Activated CD4-positive, alpha-beta T cell treated with anti-CD3 and anti-CD28 coated beads, Interleukin-2, amount 50 U/mL, for 1 hour (primary cell): ENCODE measurements at regions not wholly inside any gene's neighbourhood (a gene's known extent, or its start where the extent isn't known, plus 50 kb on each side); places are given as distances from the start of the nearest gene placed in this dataset.
A peak's percentile ranks its signal among the peaks of the same experiment; 100 is the strongest.
"Not testable (repeated sequence)": the region's sequence is repeated elsewhere in the genome, so short reads cannot be mapped to it uniquely, and the experiment has no call there.

Experiments used
- DNase-seq: peaks from one replicate; pipeline ENCODE4 v3.0.0-alpha.2; 2020

GRCh38 chr17:45554479-45554878 lies 64.0 kb upstream of the PLEKHM1 start:
- DNase-seq: not testable (repeated sequence)

- DNase-seq: not testable (repeated sequence)
These were observed 68.3 kb upstream of the PLEKHM1 start for GRCh38 chr17:45558821-45559220.

GRCh38 chr17:45562868-45563267 lies 72.3 kb upstream of the PLEKHM1 start:
- DNase-seq: not testable (repeated sequence)

- DNase-seq: not testable (repeated sequence)
These were observed 72.8 kb upstream of the PLEKHM1 start for GRCh38 chr17:45563283-45563682.

- not testable (repeated sequence) for DNase-seq
These were observed 77.8 kb upstream of the PLEKHM1 start for GRCh38 chr17:45568275-45568674.

- DNase-seq: not testable (repeated sequence)
These were observed 82.8 kb upstream of the PLEKHM1 start for GRCh38 chr17:45573326-45573725.

- no peak for DNase-seq
These were observed 83.6 kb upstream of the PLEKHM1 start for GRCh38 chr17:45573924-45574770.

GRCh38 chr17:45575126-45575885 lies 84.8 kb upstream of the PLEKHM1 start:
- no peak for DNase-seq

- not testable (repeated sequence) for DNase-seq
These were observed 86.2 kb upstream of the PLEKHM1 start for GRCh38 chr17:45576527-45577307.

GRCh38 chr17:45577571-45578279 lies 87.2 kb upstream of the PLEKHM1 start:
- DNase-seq: no peak

GRCh38 chr17:45578516-45579455 lies 88.3 kb upstream of the PLEKHM1 start:
- no peak for DNase-seq

- no peak for DNase-seq
These were observed 89.3 kb upstream of the PLEKHM1 start for GRCh38 chr17:45579529-45580495.

- no peak for DNase-seq
These were observed 90.4 kb upstream of the PLEKHM1 start for GRCh38 chr17:45580924-45581323.

- no peak for DNase-seq
These were observed 91.3 kb upstream of the PLEKHM1 start for GRCh38 chr17:45581860-45582259.

- DNase-seq: peak; percentile 69
These were observed 93.8 kb upstream of the PLEKHM1 start for GRCh38 chr17:45584092-45585036.

- DNase-seq: peak; percentile 86
These were observed 94.7 kb upstream of the PLEKHM1 start for GRCh38 chr17:45585037-45585733.

- DNase-seq: peak; percentile 23
These were observed 95.5 kb upstream of the PLEKHM1 start for GRCh38 chr17:45585794-45586650.
